OCI-LY3 (cell line): ENCODE measurements at regions not wholly inside any gene's neighbourhood (a gene's known extent, or its start where the extent isn't known, plus 50 kb on each side); places are given as distances from the start of the nearest gene placed in this dataset.

ENCODE experiments used
- H2AFZ ChIP-seq: fragments of 200-600, 300-600 bp; shearing (Covaris generic); 2 replicates; pipeline ENCODE4 v1.6.0; 2014; ENCODE audit warnings: antibody characterized with exemption, low read depth, low read length
- H3K27ac ChIP-seq: fragments of 200-600, 300-600 bp; sonication (generic); 2 replicates; pipeline ENCODE4 v1.5.1; 2014; ENCODE audit warnings: mild to moderate bottlenecking, low read length, moderate library complexity, mixed read lengths
- H3K27me3 ChIP-seq: fragments of 200-600, 300-600 bp; sonication (generic); 2 replicates; pipeline ENCODE4 v1.6.1; 2014; ENCODE audit warnings: low read depth, low read length, mixed read lengths
- H3K36me3 ChIP-seq: fragments of 200-600, 300-600 bp; sonication (generic); replicated peaks from 2 replicates; pipeline ENCODE3; 2014; ENCODE audit warnings: low read depth, low read length, mixed read lengths
- H3K4me1 ChIP-seq: fragments of 300-600, 200-600 bp; sonication (generic); 2 replicates; pipeline ENCODE4 v1.6.1; 2014; ENCODE audit warnings: low read length, mixed read lengths
- H3K4me2 ChIP-seq: fragments of 200-600, 300-600 bp; sonication (generic); 2 replicates; pipeline ENCODE4 v1.6.1; 2014; ENCODE audit warnings: low read length, mixed read lengths
- H3K4me3 ChIP-seq: fragments of 300-600, 200-600 bp; sonication (generic); 2 replicates; pipeline ENCODE4 v1.5.1; 2014; ENCODE audit warnings: antibody characterized with exemption, mild to moderate bottlenecking, low read length, moderate library complexity
- H3K79me2 ChIP-seq: fragments of 300-600, 200-600 bp; shearing (Covaris generic); 2 replicates; pipeline ENCODE4 v1.6.1; 2014; ENCODE audit warnings: mild to moderate bottlenecking, low read length, mixed read lengths
- H3K9ac ChIP-seq: fragments of 300-600, 200-600 bp; shearing (Covaris generic); 2 replicates; pipeline ENCODE4 v1.6.0; 2014; ENCODE audit warnings: mild to moderate bottlenecking, low read length, moderate library complexity
- H3K9me3 ChIP-seq: fragments of 200-600, 300-600 bp; shearing (Covaris generic); 2 replicates; pipeline ENCODE4 v1.6.1; 2014; ENCODE audit warnings: low read length, mixed read lengths; ENCODE audit not compliant: insufficient read depth
- H4K20me1 ChIP-seq: fragments of 200-600, 300-600 bp; sonication (generic); 2 replicates; pipeline ENCODE4 v1.6.1; 2016; ENCODE audit warnings: low read length, mixed read lengths; ENCODE audit not compliant: insufficient read depth
- CTCF ChIP-seq: fragments of 200-600, 300-600 bp; sonication (generic); IDR thresholded peaks from 2 replicates; pipeline ENCODE4 v1.5.1; 2014; ENCODE audit warnings: antibody characterized with exemption, low read length, low read depth
- EZH2phosphoT487 ChIP-seq: fragments of 200-600 bp; shearing (Covaris generic); IDR thresholded peaks from 2 replicates; pipeline ENCODE4 v1.6.1; 2018; ENCODE audit warnings: antibody characterized with exemption, mixed run types, low read depth

GRCh38 chr7:31411416-31411815 is 70.9 kb upstream of the NEUROD6 start:
- Histone ChIP-seq H3K4me1 (no peaks in the 10 kb centered on the region), H3K4me3 (no peak overlapping the region), H3K27me3 (no peaks in the 10 kb centered on the region), H3K9ac (no peak overlapping the region), H3K79me2 (no peaks in the 10 kb centered on the region), H3K27ac (no peak overlapping the region), H3K36me3 (no peaks in the 10 kb centered on the region), H3K4me2 (no peak overlapping the region), H2AFZ (no peak overlapping the region), H4K20me1 (no peaks in the 10 kb centered on the region), H3K9me3 (no peaks in the 10 kb centered on the region)
- no peak for TF ChIP-seq EZH2phosphoT487
- TF ChIP-seq CTCF: no peak

GRCh38 chr7:31413766-31414165 is 73.2 kb upstream of the NEUROD6 start:
- 0 out of 2 replicates have a peak, but pooled peaks cover 5% of the 10 kb centered on the region for H3K27me3 ChIP-seq
- no peak overlapping the region for H3K27ac ChIP-seq
- no peaks in the 10 kb centered on the region for H3K9me3 ChIP-seq
- H3K79me2 ChIP-seq: no peaks in the 10 kb centered on the region
- no peak overlapping the region for H3K9ac ChIP-seq
- H3K4me1 ChIP-seq: no peaks in the 10 kb centered on the region
- H3K36me3 ChIP-seq: no peaks in the 10 kb centered on the region
- H3K4me2 ChIP-seq: no peak overlapping the region
- H3K4me3 ChIP-seq: no peak overlapping the region
- H2AFZ ChIP-seq: no peak overlapping the region
- TF ChIP-seq EZH2phosphoT487 (no peak), CTCF (no peak)
- no peaks in the 10 kb centered on the region for H4K20me1 ChIP-seq

- Histone ChIP-seq H3K9me3 (no peaks in the 10 kb centered on the region), H2AFZ (no peak overlapping the region), H4K20me1 (no peaks in the 10 kb centered on the region), H3K4me1 (no peaks in the 10 kb centered on the region), H3K27me3 (0 out of 2 replicates have a peak, but pooled peaks cover 5% of the 10 kb centered on the region), H3K79me2 (no peaks in the 10 kb centered on the region), H3K36me3 (no peaks in the 10 kb centered on the region), H3K9ac (no peak overlapping the region), H3K4me3 (no peak overlapping the region), H3K27ac (no peak overlapping the region), H3K4me2 (no peak overlapping the region)
- TF ChIP-seq EZH2phosphoT487: no peak
- TF ChIP-seq CTCF: no peak
Observed at GRCh38 chr7:31416381-31416870, 75.9 kb upstream of the NEUROD6 start.

- Histone ChIP-seq H3K4me3 (no peak overlapping the region), H3K9me3 (no peaks in the 10 kb centered on the region), H4K20me1 (no peaks in the 10 kb centered on the region), H2AFZ (no peak overlapping the region), H3K4me2 (no peak overlapping the region), H3K79me2 (no peaks in the 10 kb centered on the region), H3K27ac (no peak overlapping the region), H3K36me3 (no peaks in the 10 kb centered on the region), H3K9ac (no peak overlapping the region), H3K4me1 (no peaks in the 10 kb centered on the region), H3K27me3 (0 out of 2 replicates have a peak, but pooled peaks cover 5% of the 10 kb centered on the region)
- TF ChIP-seq CTCF: no peak
- TF ChIP-seq EZH2phosphoT487: no peak
Observed at GRCh38 chr7:31418928-31419327, 78.4 kb upstream of the NEUROD6 start.
